BE2C (cell line): ENCODE measurements at regions not wholly inside any gene's neighbourhood (a gene's known extent, or its start where the extent isn't known, plus 50 kb on each side); places are given as distances from the start of the nearest gene placed in this dataset.

Experiments used
- DNase-seq: peaks from one replicate; pipeline ENCODE4 v3.0.0-alpha.2; 2020
- H3K27me3 ChIP-seq: fragments of 250-450 bp; sonication (Bioruptor Pico); 2 replicates; pipeline ENCODE4 v1.5.1; 2020; ENCODE audit warnings: mild to moderate bottlenecking
- H3K36me3 ChIP-seq: fragments of 250-450 bp; sonication (Bioruptor Pico); 2 replicates; pipeline ENCODE4 v1.5.1; 2020; ENCODE audit warnings: mild to moderate bottlenecking
- H3K4me1 ChIP-seq: fragments of 250-450 bp; sonication (Bioruptor Pico); 2 replicates; pipeline ENCODE4 v1.5.1; 2020
- H3K4me3 ChIP-seq: 2 replicates; pipeline ENCODE4 v1.5.1; 2011; ENCODE audit warnings: low read depth, low read length
- H3K9me3 ChIP-seq: fragments of 250-450 bp; sonication (Bioruptor Pico); 2 replicates; pipeline ENCODE4 v1.5.1; 2020
- TF ChIP-seq, protein P1 (sequence below): IDR thresholded peaks from 2 replicates; pipeline ENCODE4 v1.5.1; 2012; ENCODE audit warnings: mild to moderate bottlenecking, low read depth, low read length

DNA sequence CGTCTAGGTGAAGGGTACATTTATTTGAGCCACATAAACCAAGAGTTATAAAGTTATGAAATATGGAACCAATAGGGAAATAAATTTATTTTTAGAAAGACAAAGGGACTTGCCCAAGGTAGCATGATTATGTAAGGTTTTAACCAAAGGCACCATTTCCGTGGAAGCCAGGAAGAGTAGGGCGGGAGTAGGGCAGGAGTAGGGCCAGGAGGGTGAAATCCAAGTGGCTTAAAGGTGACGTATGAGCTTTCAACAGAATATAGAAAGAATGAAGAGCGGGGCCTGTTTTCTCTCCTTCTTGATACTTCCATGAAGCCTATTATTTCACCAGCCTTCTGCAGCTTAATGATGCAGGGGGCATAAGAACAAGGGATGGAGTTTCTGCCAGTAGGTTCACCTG lies 91.7 kb upstream of the PNPLA4 start:
- Histone ChIP-seq H3K9me3 (no peaks in the 10 kb centered on the region), H3K36me3 (no peaks in the 10 kb centered on the region), H3K4me3 (no peak overlapping the region), H3K4me1 (no peaks in the 10 kb centered on the region), H3K27me3 (no peaks in the 10 kb centered on the region)
- TF ChIP-seq, protein P1, sequence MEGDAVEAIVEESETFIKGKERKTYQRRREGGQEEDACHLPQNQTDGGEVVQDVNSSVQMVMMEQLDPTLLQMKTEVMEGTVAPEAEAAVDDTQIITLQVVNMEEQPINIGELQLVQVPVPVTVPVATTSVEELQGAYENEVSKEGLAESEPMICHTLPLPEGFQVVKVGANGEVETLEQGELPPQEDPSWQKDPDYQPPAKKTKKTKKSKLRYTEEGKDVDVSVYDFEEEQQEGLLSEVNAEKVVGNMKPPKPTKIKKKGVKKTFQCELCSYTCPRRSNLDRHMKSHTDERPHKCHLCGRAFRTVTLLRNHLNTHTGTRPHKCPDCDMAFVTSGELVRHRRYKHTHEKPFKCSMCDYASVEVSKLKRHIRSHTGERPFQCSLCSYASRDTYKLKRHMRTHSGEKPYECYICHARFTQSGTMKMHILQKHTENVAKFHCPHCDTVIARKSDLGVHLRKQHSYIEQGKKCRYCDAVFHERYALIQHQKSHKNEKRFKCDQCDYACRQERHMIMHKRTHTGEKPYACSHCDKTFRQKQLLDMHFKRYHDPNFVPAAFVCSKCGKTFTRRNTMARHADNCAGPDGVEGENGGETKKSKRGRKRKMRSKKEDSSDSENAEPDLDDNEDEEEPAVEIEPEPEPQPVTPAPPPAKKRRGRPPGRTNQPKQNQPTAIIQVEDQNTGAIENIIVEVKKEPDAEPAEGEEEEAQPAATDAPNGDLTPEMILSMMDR = no peak
- DNase-seq = no peak

DNA sequence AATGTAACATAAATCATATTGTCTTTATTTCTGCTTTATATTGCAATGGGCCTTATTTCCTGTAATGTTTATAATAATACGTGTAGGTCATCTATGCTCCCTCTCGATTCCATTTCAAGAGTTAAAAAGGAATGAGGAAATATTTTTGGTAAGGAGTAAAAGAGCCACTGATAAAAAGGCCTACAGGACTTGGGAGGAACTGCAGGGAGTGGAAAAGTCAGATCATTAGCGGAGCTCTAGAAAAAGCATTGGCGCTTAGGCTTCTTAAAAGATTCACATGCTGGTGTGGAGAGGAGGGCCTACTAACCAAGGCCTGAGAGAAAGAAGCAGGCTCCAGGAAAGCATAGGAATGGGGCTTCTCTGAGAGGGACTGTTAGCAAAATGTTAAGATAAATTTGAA lies 82.9 kb upstream of the PNPLA4 start:
- Histone ChIP-seq H3K4me1 (no peaks in the 10 kb centered on the region), H3K9me3 (no peaks in the 10 kb centered on the region), H3K36me3 (no peaks in the 10 kb centered on the region), H3K4me3 (no peak overlapping the region), H3K27me3 (no peaks in the 10 kb centered on the region)
- no peak for DNase-seq
- TF ChIP-seq, protein P1 = peak; percentile 8; the same call in 1 of the 2 replicates

DNA sequence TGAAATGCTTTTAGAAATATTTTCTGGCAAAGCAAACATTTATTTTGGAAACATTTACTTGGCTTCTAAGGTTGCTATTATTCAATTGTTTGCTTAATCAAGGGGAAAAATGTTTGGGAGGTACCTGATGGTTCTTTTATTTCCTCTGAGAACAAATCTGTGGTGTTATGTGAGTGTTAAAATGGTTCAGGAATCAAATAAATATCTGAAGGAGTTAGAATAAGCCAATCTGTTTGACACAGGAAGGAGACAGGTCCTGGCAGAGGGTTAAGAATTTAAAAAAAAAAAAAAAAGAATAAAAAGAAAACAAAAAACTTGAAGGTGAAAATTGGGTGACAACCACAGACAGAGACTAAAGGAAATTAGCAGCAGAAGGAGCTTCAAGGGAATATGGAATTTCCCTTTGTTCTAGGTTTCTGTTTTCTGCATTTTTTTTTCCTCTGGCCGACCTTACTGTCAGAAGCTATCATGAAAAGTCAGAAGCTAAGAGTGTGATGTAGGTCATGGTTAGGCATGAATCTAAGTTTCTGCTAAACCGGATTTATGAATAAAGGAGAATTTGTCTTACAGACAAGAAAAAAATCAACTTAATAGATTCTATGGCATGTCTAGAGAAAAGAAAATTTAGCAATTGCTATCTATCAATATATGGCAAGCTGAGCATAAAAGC lies 78.6 kb upstream of the PNPLA4 start:
- H3K9me3 ChIP-seq = no peaks in the 10 kb centered on the region
- no peaks in the 10 kb centered on the region for H3K4me1 ChIP-seq
- no peaks in the 10 kb centered on the region for H3K36me3 ChIP-seq
- no peaks in the 10 kb centered on the region for H3K27me3 ChIP-seq
- DNase-seq = no peak
- TF ChIP-seq, protein P1 = no peak
- H3K4me3 ChIP-seq = no peak overlapping the region

DNA sequence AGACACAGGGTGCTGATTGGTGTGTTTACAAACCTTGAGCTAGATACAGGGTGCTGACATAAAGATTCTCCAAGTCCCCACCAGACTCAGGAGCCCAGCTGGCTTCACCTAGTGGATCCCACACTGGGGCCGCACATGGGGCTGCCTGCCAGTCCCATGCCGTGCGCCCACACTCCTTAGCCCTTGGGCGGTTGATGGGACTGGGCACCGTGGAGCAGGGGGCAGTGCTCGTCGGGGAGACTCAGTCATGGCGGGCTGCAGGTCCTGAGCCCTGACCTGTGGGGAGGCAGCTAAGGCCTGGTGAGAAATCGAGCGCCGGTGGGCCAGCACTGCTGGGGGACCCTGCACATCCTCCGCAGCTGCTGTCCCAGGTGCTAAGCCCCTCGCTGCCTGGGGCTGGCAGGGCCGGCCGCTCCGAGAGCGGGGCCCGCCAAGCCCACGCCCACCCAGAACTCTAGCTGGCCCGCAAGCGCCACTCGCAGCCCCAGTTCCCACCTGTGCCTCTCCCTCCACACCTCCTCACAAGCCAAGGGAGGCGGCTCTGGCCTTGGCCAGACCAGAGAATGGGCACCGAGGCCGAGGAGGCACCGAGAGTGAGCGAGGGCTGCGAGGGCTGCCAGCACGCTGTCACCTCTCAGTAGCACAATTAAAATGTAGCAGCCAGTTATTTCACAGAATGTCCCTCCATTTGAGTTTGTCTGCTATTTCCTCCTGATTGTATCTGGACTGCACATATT lies 76.1 kb upstream of the PNPLA4 start:
- DNase-seq = no peak
- H3K4me3 ChIP-seq = no peak overlapping the region
- H3K4me1 ChIP-seq = no peaks in the 10 kb centered on the region
- TF ChIP-seq, protein P1 = no peak
- H3K9me3 ChIP-seq = no peaks in the 10 kb centered on the region
- H3K36me3 ChIP-seq = no peaks in the 10 kb centered on the region
- no peaks in the 10 kb centered on the region for H3K27me3 ChIP-seq

DNA sequence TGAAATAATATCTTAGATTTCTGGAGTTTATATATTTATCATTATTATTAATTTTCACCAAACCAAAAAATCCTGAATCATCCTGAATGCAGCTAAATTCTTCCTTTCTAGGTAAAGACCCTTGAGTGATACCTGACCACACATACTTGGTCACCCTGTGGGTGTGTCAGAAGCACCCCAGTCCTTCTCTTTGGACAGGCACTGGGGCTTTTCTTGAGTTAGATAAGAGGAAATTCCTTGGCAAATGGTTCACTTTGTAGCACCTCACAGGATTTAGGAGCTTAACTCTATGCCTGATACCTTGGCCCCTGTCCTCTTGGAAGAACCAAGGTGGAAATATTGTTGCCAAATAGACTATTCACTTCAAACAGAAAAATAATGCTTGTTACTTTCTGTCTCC lies 69.6 kb upstream of the PNPLA4 start:
- no peak overlapping the region for H3K4me3 ChIP-seq
- no peak for DNase-seq

DNA sequence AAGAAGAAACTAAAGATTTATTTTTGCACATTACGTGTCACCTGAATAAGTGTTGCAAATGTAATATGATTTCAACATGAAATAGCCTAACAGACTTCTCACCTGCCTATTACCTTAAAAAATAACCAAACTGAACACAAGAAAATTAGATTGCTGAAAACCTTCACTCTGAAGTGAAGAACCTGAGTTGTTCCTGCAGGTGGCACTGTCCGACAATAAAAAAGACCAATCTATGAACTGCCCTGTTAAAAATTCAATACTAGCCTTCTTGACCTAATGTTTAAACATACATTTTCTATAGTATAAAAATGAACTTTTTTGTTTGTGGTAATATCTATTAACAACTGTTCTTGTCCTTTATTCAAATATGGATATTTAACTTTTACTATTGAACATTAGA lies 69.2 kb upstream of the PNPLA4 start:
- H3K27me3 ChIP-seq = no peaks in the 10 kb centered on the region
- no peaks in the 10 kb centered on the region for H3K4me1 ChIP-seq
- no peaks in the 10 kb centered on the region for H3K36me3 ChIP-seq
- peak; percentile 15 for DNase-seq
- TF ChIP-seq, protein P1 = peak; percentile 46
- no peaks in the 10 kb centered on the region for H3K9me3 ChIP-seq
- H3K4me3 ChIP-seq = no peak overlapping the region

More for the DNA sequence above, 69.6 kb upstream of the PNPLA4 start:
- Histone ChIP-seq H3K9me3 (no peaks in the 10 kb centered on the region), H3K4me1 (no peaks in the 10 kb centered on the region), H3K36me3 (no peaks in the 10 kb centered on the region), H3K27me3 (no peaks in the 10 kb centered on the region)
- TF ChIP-seq, protein P1 = no peak
